ENCODE measurements at regions not wholly inside any gene's neighbourhood (a gene's known extent, or its start where the extent isn't known, plus 50 kb on each side); places are given as distances from the start of the nearest gene placed in this dataset.
"Not testable (repeated sequence)": the region's sequence is repeated elsewhere in the genome, so short reads cannot be mapped to it uniquely, and the experiment has no call there.

DNA sequence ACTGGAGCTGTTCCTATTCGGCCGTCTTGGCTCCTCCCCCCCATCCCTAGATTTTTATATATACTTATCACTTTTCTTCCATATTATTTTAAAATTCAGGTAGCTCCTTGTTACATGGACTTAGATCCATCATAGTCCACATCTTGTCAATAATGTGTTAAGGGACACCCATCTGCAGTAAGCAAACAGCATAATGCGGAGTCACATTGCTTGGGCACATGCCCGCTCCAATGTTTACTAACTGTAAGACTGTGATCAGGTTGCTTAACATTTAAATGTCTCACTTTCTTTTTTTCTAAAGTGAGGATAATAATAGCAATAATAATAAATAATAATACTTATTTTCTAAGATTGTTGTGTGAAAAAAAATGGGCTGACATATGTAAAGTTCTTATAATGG lies 303.2 kb upstream of the SOX14 start:
- no peak for DNase-seq

DNA sequence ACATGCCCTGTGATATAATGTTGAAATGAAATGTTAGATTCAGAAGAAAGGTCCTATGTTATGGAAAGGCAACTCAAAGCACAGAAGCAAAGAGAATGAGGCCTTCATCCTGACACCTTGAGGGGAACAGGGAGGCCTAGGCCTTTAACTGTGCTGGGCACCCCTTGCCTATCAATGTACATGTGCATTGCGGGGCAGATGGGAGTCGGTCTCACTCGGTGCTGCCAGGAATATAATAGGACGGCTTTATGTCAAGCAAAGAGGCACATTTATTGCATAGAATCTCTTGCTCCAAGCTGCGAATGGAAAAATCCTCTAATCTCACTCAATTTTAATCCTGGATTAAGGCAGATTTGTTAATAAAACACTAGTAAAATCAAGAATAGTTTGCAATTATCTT lies 301.0 kb upstream of the SOX14 start:
- no peak for DNase-seq

DNA sequence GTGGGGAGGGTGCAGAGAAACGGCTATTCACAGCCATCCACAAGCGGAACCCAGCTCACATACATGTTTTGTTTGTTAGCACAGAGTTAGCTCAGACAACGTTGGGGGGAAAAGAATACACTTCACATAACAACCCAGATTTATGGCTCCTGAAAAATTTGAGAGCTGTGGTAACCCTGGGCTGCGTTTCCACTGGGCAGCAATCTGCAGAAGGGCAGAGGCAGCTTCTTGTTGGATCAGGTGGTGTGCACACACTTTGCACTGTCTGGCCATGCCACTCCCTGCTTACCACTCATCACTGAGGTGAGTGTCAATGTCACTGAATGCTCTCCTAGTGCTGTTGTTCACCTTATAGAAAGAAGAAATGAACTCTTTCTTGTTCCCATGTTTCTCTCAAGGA lies 299.8 kb upstream of the SOX14 start:
- DNase-seq = no peak

DNA sequence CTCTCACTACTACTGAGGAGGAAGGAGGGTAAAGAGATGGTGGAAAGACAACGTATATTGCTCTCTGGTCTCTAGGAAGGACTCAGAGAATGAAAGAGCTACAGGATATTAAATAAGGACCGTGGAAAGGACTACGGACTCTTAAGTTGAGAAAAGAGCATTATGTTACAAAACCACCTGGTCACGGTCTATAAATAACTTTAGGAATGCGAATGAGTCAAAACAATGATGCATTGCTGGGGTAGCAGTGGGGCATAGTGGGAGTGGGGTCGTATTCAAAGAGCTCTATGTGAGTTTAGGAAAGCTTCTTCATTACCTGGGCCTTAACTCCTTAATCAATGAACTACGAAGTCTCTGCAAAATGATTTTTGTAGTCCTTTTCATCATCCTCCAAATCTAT lies 295.7 kb upstream of the SOX14 start:
- DNase-seq = no peak

DNA sequence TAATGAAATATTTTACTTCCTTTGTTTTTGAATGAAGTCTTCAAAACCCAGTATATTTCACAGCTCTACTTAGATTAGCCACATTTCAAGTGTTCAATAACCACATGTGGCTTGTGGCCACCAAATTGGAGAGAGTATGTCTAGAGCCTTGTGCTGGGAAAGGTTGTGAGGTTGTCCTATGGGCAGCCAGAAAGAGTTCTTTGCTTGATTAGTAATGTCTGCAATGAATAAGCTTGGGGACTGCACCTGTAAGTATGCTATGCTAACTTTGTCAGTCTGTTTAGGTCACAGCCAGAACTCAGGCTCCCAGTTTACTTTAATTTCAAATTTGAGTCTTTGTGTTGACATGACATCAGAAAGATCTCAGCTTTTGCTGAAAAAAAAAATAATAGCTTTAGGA lies 294.9 kb upstream of the SOX14 start:
- DNase-seq = no peak

DNA sequence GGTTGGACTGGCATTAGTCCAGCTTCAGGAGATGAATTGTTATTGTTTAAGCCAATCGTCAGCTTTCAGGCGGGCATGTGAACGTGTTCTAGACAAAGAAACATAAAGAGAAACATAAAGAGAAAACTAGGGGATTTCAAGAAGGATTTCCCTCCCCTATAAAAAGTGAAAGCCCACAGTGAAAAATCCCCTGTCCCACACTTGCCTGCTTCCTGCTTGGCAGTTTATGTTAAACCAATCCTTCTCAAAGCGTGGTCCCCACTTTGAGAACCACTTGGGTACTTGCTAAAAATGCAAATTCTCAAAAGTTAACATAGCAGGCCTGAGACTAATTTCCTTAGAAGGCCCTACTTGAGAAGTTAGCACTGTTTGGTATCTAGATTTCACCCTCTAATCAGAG lies 293.0 kb upstream of the SOX14 start:
- no peak for DNase-seq

DNA sequence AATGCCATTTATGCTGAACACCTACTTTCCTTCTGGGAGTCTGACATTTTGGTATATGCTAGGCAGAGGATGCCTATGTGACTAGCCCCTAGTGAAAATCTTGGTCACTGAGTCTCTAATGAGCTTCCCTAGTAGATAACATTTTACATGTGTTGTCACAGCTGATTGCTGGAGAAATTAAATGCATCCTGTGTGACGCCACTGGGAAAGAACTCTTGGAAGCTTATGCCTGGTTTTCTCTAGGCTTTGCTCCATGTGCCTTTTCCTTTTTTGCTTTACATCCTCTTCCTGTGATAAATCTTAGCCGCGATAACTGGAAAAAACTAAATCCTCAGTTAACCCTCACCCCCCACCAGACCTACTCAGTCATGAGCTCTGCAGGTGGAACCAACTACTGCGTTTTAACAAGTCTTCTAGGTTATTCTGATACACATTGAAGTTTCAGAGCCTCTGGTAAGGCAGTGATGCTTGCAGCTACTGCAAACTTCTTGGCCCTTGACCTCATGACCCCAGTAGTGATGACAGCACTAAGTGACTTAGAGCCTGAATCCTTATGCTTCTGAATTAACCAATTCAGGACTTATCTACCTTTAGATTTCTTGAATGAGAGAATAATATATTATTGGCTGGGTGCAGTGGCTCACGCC lies 292.4 kb upstream of the SOX14 start:
- no peak for DNase-seq

DNA sequence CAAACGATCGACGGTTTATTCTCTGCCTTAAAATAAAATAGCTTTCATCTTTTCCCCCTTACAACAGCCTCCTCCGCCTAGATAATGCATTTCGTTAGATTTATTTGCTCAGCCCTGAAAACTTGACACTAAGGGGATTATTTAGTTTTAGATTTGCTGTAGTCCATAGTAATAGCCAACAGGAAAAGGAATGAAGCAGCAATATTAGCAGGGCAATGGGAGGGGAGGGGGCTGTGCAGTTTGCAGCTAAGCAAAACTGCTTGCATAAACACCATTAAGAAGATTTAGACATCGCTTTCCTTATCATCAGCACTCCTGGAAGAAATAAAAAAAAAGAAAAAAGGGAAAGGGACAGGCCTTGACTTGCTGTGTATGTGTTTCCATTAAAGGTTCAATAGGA lies 286.5 kb upstream of the SOX14 start:
- DNase-seq = no peak

DNA sequence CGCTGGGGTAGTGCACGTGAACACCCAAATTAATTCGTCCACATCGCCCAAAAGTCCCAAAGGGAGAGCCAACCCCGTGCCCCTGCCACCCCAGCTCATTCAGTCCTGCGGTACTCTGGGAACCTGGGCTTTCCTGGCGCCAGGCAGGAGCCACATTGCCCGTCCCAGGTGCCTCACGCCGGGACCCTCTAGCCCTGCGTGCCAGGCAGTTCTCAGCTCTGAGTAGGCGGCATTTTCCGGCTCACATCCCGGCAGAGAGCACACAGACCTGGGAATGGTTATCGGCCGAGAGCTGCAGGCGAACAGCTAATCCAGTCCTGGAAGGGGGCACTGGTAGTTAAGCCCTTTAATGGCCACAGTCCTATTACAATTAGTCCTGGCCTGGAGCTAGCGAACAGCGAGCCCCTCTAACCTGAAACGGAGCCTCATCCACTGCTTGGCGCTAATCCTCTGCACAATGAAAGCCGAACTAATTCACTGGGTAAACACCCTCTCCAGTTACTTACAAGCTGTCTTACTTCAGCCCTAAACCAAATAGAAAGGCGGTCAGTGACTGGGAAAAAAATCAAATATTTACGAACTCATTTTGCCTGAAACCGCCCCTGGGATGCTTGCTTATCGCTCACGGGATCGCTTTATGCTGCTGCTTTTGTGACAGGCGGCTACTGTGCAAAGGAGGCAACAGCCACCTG lies 254.6 kb upstream of the SOX14 start:
- peak; percentile 2 for DNase-seq

DNA sequence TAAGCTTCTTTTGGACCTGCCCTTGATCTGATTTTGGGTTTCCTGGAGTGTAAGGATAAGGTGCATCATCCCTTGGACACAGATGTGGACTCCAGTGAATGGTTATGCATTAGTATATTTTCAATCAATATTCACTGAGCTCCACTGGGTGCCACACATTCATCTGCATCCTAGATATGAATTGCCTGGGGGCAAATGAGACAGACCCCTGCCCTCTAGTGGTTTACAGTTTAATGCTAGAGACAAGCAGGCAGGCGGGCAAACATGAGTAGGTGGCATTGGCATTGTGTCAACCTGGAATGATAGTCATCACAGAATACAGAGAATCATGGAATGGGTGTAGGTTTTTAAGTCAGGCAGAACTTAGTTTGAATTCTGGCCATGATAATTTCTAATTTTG lies 252.5 kb upstream of the SOX14 start:
- no peak for DNase-seq

DNA sequence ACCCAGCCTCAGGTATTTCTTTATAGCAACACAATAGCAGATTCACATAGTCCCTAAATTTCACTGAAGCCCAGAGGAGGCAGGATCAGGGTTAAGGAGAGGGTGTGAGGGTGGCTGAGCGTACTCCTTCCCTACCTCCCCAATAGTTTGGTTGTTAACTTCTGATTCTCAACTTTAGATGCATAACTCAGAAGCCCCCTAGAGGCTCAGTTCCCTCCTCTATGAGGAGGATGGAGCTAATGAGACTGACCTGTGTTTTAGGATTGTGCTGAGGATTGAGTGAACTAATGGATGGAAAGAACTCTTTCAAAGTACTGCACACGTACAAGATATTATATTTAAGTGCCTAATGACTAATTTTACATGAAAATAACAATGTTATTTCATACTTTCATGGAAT lies 249.3 kb upstream of the SOX14 start:
- DNase-seq = no peak

DNA sequence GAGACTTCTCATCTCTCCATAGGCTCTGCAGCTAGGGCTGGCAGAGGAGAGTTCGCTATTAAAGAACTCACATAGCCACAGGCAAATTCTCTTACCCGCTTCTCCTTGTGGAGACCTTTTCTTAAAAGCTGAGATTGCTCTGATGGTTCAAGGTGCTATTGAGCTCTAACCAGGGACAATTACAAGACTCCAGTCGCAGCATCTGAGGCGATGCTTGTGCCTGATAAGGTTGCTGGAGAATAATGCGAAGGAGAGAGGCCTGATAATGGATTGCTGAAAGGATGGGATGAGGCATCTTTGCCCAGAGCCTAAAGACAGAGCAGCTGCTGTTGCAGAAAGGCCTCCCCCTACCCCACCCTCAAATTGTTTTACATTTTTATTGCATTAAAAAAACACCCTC lies 244.5 kb upstream of the SOX14 start:
- DNase-seq = no peak

DNA sequence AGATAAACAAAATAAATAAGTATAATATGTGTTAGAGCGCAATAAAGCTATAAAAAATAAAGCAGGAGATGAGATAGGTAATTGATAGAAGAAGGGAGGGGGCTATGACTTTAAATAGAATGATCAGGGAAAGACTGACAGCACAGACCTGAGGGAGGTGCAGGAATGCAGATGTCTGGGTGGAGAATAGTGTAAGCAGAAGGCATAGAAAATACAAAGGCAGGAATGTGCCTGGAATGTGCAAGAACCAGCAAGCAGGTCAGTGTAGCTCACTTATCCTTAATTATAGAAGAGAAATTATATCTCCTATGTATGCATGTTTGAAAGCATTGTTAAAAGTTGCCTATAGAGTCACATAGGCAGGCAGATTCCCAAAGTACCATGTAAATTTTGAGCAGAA lies 239.4 kb upstream of the SOX14 start:
- no peak for DNase-seq

DNA sequence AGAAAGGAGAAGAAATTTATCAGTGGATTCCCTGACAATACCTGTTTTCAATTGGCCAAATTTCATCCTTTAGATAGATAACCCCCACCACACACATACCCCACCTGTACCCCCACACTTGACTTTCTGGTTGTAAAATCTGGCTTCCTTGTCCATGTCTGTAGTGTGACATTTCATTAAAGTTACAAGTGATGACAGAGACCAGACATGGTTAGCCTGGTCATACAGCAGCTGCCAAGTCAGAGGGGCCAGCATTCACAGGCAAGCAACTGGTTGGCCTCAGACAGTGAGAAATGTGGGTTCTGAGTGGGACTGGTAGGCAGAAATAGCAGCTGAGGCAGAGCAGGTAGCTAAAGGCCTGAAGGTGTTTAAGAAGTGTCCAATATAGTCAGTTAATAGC lies 238.6 kb upstream of the SOX14 start:
- no peak for DNase-seq

DNA sequence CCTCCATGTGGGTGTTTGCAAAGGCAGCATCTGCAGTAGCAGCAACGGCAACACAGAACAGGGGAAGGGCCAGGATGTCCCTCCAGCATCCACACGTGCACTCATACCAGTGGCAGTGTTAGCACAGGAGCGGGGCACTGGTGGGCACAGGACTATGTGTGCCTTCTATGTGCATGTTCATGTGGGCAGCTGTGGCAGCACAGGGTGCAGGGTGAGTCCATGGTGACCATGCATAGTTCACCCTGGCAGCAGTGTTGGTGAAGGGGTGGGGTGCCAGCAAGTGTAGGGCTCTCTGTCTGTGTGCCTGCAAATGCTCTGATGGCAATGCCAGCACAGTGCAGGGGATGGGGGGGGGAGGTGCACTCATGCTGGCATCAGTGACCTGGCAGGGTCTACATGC lies 222.1 kb upstream of the SOX14 start:
- no peak for DNase-seq

DNA sequence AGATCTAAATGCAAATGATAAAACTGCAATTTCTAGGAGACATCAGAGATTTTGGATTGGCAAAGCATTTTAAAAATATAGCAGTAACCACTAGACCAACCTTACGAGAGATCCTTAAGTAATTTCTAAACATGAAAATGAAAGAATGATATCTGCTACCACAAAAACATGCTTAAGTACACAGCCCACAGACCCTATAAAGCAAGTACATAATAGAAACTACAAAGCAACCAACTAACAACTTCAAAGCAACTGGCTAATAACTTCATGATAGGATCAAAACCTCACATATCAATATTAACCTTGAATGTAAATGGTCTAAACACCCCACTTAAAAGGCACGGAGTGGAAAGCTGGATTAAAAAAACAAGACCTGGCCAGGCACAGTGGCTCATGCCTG lies 209.9 kb upstream of the SOX14 start:
- DNase-seq = no peak

DNA sequence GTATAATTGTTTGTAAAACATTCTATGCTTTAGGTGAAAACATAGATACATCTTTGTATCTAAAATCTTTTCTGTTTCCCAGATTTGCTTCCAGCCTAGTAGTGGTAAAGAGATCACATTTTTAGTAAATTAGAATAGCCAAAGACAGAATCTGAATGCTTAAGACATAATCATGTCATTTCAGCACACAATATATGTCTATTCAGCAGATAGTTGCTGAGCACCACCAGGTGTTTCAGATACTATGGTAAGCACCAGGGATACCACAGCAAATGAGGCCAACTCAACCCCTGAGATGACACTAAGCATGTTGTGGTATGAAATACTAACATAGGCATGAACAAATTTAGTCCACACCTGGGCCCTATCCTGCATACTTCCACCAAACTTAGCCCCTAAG lies 195.2 kb upstream of the SOX14 start:
- no peak for DNase-seq

DNA sequence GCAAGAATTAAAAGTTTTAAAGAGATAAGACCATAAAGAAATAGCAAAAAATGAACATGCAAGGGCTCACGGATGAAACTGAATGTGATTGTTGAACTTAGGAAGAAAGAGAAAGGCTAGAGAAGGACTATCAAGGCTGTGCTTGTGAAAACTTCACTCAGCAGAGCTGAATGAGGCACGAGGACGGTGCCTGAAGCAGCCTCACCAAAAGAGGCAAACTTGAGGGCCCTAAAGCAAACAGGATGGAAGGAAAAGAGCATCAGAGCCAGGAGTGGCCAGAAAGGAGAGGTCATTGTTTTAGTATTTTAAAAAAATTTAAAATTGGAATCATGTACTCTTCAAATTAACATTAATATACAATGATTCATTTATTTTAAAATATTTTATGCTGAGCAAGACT lies 191.2 kb upstream of the SOX14 start:
- DNase-seq = no peak

DNA sequence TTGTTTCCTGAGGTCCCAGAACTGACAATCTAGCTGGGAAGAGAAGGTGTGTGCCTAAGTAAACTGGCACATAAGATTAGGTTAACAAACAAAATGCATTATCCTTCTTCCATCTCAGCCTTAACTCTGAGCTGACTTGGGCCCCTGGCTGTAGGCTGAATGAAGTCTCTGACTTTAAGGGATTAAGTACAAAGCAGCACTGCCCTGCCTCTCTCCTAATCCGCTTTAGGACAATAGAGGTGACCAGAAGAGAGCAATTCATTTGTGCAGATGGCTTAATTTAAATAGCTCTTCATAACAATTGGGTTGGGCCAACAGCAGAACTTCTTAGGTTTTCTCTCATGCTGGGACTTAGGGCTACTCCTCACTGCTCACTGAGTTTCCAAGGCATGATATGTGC lies 181.6 kb upstream of the SOX14 start:
- DNase-seq = no peak

DNA sequence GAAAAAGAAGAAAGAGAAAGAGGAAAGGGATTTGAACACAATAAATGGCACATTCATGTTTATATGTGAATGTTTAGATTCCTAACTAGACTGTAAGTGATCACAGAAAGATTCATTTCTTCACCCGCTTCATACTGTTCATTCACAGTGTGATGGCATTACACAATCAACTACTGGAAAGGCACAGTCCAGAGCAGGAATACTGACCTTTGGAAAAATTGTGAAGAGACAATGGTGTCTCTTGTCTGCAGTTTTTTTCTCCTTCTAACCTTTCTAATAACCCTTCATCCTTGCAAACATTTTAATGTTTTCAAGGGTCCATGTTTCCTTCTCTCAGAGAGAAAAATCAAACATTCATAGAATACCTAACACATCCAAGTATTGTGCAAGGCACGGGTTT lies 180.9 kb upstream of the SOX14 start:
- DNase-seq = no peak

DNA sequence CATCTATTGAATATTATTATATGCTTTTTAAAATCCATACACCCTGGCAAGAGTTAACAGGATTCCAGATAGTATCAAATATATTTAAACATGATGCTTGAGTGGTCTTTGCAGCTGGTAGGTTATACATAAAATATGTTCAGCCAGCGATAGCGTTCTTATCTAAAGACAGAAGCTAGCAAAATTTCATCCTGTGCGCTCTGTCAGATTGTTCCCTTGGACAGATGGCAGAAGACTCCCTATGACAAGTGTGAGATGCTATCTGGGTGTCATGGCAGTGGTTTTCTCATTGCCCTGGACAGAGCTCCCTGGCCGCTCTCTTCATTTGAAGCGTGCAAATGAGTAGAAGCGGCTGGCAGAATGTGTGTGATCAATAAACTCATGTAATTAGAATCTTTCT lies 175.2 kb upstream of the SOX14 start:
- DNase-seq = no peak

DNA sequence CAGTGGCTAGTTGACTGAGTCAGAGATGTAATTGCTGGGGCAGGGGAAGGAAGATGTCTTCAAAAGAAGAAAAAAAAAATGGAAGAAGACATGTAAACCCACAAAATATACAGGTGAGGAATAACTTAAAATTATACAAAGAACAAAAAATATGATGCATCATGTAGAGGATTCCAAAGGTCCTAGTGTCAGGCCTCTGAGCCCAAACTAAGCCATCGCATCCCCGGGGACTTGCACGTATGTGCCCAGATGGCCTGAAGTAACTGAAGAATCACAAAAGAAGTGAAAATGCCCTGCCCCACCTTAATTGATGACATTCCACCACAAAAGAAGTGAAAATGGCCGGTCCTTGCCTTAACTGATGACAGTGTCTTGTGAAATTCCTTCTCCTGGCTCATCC lies 168.7 kb upstream of the SOX14 start:
- not testable (repeated sequence) for DNase-seq

DNA sequence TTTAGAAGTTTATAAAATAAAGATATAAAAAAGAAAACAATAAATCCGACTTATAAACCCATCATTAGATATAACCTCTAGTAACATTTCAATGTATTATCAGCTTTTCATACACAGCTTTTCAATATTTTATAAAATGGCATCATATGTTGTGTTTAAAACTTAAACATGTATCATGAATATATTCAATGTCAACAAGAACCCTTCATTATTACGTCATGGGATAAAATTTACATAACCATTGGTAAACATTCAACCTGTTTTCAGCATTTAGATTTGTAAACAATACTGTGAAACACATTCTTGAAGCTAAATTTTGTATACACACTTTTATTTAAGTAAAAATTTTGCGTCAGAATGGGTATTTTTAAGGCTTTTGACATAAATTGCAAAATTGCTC lies 153.4 kb upstream of the SOX14 start:
- DNase-seq = no peak

DNA sequence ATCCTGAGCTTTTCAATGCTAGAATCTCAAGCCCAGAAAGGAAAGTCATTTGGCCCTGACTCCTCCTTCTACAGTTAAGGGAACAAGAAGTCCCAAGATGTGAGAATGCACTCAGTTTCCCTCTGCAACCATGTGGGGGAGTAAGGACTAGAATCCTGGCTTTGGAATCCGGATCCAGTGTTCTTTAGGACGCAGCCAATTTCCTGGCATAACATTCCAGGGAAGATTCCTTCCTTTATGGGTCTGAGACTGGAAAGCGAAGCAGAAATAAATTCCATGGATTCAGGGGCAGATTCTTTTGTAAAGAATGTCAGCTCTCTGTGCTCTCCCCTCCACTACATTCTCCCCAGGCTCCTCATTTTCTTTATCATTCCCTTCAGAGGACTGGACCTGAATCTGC lies 151.8 kb upstream of the SOX14 start:
- DNase-seq = no peak
